Adipocyte (in vitro differentiated cells): ENCODE measurements at regions not wholly inside any gene's neighbourhood (a gene's known extent, or its start where the extent isn't known, plus 50 kb on each side); places are given as distances from the start of the nearest gene placed in this dataset.

Source experiments
- DNase-seq: peaks from one replicate; pipeline ENCODE4 v3.0.0-alpha.2; 2015; ENCODE audit warnings: low read depth
- H3K27me3 ChIP-seq: replicated peaks from 2 replicates; pipeline ENCODE4 v1.7.0; 2013; ENCODE audit warnings: mild to moderate bottlenecking, low read length, moderate library complexity; ENCODE audit not compliant: control insufficient read depth, insufficient read depth
- H3K36me3 ChIP-seq: 2 replicates; pipeline ENCODE4 v1.7.0; 2013; ENCODE audit warnings: low read length, mild to moderate bottlenecking, moderate library complexity; ENCODE audit not compliant: control insufficient read depth, insufficient read depth, severe bottlenecking
- H3K4me1 ChIP-seq: 2 replicates; pipeline ENCODE4 v1.7.0; 2013; ENCODE audit warnings: mild to moderate bottlenecking, low read length, moderate library complexity; ENCODE audit not compliant: control insufficient read depth, insufficient read depth
- H3K4me3 ChIP-seq: 2 replicates; pipeline ENCODE4 v1.7.0; 2013; ENCODE audit warnings: mild to moderate bottlenecking, low read length, moderate library complexity
- H3K9ac ChIP-seq: 2 replicates; pipeline ENCODE4 v1.7.0; 2013; ENCODE audit warnings: mild to moderate bottlenecking, low read length, moderate library complexity
- H3K9me3 ChIP-seq: 2 replicates; pipeline ENCODE4 v1.7.0; 2013; ENCODE audit warnings: mild to moderate bottlenecking, low read length, moderate library complexity; ENCODE audit not compliant: control insufficient read depth

DNA sequence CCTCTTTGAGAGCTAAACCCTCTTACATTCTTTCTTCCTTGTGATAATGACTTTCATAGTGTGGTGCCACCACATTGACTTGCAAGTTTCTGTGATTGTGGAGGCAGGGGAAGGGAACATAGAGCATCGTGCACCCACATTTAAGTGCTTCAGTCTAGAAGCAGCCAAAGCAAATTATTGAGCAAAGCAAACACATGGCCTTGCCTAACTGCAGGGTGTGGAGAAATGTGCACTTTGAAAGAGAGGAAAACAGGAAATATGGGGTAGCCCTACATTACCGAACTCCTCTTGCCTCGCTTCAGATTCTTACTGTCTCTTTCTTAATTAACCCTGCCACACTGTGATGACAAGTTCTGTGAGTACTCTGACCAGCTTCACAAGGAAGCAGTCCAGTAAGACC, 814.6 kb downstream of the SLC4A3 start:
- Histone ChIP-seq H3K4me1 (peaks cover 9% of the 10 kb centered on the region), H3K9me3 (no peaks in the 10 kb centered on the region), H3K27me3 (no peaks in the 10 kb centered on the region), H3K4me3 (no peak overlapping the region), H3K36me3 (no peaks in the 10 kb centered on the region), H3K9ac (no peak overlapping the region)
- DNase-seq: no peak

DNA sequence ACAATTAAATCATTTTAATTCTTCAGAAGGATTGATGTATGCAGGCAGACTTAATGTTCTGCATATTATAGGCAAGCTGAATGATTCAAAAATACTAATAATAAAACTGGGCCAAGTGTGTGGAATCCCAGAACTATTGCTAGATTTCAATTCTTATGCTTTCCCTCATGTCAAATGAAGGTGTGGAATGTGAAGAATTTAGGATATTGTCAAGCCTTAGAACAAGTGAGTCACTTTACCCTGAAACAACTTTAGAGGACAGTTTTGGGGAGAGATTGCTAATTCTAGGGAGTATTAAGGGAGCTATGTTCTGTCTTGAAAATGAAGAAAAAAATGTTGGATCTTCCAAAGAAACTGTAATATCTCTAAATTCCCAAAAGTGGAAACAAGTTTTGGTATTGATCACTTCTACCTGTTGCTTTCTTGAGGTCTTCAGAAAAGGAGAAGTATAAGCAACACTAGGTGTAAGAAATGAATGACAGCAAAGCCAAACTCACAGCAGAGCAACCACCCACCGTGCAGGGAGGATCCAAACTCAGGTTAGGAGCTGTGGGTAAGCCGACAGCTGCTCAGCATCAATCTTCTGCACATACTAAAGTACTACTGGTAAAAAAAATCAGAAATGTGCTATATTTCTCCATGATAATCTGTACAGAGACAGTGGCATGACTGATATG, 818.1 kb downstream of the SLC4A3 start:
- H3K27me3 ChIP-seq: no peaks in the 10 kb centered on the region
- H3K36me3 ChIP-seq: no peaks in the 10 kb centered on the region
- H3K4me3 ChIP-seq: no peak overlapping the region
- H3K9me3 ChIP-seq: no peaks in the 10 kb centered on the region
- H3K4me1 ChIP-seq: peaks cover 11% of the 10 kb centered on the region
- peak; percentile 26 for DNase-seq
- H3K9ac ChIP-seq: peak overlapping the region; percentile 73

DNA sequence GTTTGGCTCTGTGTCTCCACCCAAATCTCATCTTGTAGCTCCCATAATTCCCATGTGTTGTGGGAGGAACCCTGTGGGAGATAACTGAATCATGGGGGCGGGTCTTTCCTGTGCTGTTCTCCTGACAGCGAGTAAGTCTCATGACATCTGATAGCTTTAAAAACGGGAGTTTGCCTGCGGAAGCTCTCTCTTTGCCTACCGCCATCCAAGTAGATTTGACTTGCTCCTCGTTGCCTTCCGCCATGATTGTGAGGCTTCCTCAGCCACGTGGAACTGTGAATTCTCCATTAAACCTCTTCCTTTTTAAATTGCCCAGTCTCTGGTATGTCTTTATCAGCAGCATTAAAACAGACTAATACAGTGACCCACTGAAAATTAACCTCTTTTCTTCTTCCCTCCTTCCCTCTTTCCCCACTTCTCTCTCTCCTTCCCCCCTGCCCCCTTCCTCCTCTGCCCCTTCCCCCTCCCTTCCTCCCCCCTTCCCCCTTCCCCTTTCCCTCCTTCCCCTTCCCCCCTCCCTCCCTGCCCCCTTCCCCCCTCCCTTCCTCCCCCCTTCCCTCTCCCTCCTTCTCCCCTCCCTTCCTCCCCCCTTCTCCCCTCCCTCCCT, 818.8 kb downstream of the SLC4A3 start:
- H3K36me3 ChIP-seq: no peaks in the 10 kb centered on the region
- H3K4me1 ChIP-seq: peaks cover 14% of the 10 kb centered on the region
- no peak for DNase-seq
- H3K9ac ChIP-seq: peak overlapping the region; percentile 73
- no peak overlapping the region for H3K4me3 ChIP-seq
- H3K27me3 ChIP-seq: no peaks in the 10 kb centered on the region
- no peaks in the 10 kb centered on the region for H3K9me3 ChIP-seq

DNA sequence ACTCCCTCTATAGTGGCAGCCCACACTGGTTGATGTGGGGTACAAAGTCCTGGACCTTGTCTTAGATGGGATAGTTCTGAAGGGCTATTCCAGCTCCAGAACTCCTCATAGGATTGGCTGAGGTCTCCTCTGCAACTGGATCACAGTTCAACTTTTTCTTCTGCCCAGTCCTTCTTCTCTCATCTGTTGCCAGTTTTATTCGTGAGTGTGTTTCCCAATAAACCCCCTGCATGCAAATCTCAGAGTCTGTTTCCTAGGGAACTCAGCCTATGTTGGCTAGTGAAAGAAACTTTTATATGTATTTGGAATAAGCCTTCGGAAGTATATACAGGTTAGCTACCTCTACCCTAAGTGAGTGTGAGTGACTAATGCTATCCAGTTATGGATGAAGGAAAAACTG, 823.4 kb downstream of the SLC4A3 start:
- no peak for DNase-seq
- no peaks in the 10 kb centered on the region for H3K27me3 ChIP-seq
- peaks cover 8% of the 10 kb centered on the region for H3K4me1 ChIP-seq
- H3K4me3 ChIP-seq: no peak overlapping the region
- H3K36me3 ChIP-seq: no peaks in the 10 kb centered on the region
- no peaks in the 10 kb centered on the region for H3K9me3 ChIP-seq
- no peak overlapping the region for H3K9ac ChIP-seq

DNA sequence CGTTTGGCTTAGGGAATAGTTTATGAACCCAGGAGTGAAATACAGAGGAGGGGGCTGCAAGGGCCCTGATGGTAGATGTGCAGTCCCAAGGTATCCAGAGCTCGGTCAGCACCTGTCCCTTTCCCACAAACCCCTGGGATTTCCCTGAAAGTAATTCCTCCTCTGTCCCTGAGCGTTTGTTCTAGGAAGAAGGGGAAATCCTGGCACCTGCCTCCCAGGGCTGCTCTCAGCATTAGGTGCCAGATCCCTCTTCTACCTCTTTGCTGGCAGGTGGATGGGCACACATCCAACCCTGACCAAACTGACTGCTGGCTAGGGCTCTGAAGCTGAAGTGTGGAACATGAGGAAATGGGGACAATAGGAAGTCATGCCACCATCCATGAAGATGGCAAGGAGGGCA, 824.0 kb downstream of the SLC4A3 start:
- no peak overlapping the region for H3K9ac ChIP-seq
- H3K27me3 ChIP-seq: no peaks in the 10 kb centered on the region
- no peaks in the 10 kb centered on the region for H3K36me3 ChIP-seq
- H3K4me3 ChIP-seq: no peak overlapping the region
- H3K9me3 ChIP-seq: no peaks in the 10 kb centered on the region
- no peak for DNase-seq
- H3K4me1 ChIP-seq: peaks cover 7% of the 10 kb centered on the region

DNA sequence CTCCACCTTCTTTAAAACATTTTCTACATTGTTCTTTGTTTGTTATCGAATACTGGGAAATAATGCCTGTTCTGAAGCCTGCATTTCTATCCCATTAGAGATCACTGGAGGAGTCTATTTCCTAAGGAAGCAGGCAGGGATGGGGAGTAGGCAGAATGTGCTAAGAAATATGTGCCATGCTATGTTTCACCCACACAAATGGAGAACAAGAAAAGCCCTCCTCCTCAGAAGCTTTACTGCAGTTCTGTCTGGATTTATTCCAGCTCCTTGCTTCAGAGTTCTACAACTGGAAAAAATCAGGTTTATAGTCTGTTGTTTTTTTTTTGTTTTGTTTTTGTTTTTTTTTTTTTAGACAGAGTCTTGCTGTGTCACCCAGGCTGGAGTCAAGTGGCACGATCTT, 825.1 kb downstream of the SLC4A3 start:
- Histone ChIP-seq H3K36me3 (no peaks in the 10 kb centered on the region), H3K9ac (no peak overlapping the region), H3K27me3 (no peaks in the 10 kb centered on the region), H3K9me3 (no peaks in the 10 kb centered on the region), H3K4me3 (no peak overlapping the region), H3K4me1 (peaks cover 7% of the 10 kb centered on the region)
- peak; percentile 64 for DNase-seq

DNA sequence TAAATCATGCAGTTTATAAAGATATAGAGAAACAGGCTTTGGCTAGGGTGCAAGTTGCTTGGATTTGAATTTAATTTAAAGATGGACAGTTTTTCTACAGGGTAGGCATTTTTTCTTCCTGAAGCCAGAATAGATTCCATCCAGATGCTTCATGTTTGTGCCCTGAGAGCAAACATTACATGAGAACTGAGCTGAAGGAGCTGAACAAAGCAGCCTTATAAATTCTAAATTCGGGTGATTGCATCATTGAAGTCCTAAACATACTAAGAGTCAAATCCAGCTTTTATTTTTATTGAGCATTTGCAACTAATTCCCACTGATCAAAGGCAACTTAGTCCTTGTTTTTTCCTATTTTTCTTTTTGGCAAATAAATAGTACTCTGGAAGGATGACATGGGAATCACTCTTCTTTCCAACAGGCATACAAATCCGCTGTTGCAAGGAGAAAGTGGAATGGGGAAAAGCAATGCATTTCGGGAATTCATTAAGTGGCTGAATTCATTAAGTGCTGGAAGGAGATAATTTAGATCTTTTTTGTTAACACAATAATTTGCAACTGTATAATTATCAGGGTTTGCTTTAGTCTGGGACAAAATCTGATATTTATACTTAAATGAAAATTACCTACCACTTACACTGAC, 828.0 kb downstream of the SLC4A3 start:
- DNase-seq: peak; percentile 89
- no peak overlapping the region for H3K4me3 ChIP-seq
- H3K27me3 ChIP-seq: no peaks in the 10 kb centered on the region
- H3K9ac ChIP-seq: no peak overlapping the region
- no peaks in the 10 kb centered on the region for H3K36me3 ChIP-seq
- H3K4me1 ChIP-seq: peaks cover 6% of the 10 kb centered on the region
- no peaks in the 10 kb centered on the region for H3K9me3 ChIP-seq

DNA sequence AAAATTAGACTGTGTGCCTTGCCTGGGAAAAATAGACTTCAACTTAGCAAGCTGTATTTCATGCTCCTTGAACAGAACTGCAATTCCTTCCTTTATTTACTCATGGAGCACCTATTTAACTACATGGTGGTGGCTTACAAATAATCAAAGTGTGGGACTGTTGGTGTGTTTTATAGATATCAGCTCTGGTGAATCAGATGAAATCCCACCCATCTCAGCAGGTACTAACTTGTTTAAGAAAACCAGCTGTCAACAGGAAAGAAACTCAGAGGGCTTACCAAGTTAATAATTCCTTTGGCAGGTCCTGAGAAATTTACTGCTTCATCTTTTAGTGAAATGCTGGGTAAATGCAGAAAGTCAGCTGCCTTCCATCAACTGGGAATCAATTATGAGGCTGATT, 830.6 kb downstream of the SLC4A3 start:
- H3K9ac ChIP-seq: no peak overlapping the region
- no peak overlapping the region for H3K4me3 ChIP-seq
- H3K9me3 ChIP-seq: no peaks in the 10 kb centered on the region
- peaks cover 6% of the 10 kb centered on the region for H3K4me1 ChIP-seq
- no peaks in the 10 kb centered on the region for H3K27me3 ChIP-seq
- H3K36me3 ChIP-seq: no peaks in the 10 kb centered on the region
- DNase-seq: no peak

DNA sequence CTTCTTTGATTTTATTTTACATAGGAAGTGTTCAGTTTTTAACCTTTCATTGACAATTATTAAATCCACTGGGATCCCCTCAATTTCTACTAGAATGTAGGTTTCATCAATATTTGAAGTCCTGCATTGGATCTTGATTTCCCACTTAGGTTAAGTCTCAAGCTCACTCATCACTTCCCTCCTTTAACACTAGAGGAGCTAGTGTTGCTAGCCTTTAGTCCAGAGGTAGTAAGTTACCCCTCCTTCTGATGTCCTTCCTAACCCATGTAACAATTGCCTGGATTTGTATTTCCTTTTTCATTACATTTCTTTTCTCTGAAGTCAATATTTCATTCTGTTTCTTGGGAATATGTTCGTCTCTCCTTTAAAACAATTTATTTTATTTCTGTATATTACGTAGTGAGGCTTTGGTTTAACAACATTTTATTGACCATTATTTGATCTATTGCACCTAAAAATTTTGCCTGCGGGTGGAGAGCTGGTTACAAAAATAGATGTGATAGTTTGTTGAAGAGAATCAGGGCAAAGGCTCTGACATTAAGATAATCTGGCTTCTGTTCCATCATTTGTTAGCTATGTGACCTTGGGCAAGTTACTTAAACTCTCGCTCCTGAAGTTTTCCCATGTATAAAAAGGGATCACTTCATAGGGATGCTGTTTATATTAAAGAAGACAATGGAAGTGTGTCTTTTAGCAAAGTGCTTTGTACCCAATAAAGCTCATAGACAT, 833.0 kb downstream of the SLC4A3 start:
- Histone ChIP-seq H3K9ac (no peak overlapping the region), H3K9me3 (no peaks in the 10 kb centered on the region), H3K27me3 (no peaks in the 10 kb centered on the region), H3K36me3 (no peaks in the 10 kb centered on the region), H3K4me3 (no peak overlapping the region), H3K4me1 (peaks cover 6% of the 10 kb centered on the region)
- no peak for DNase-seq

DNA sequence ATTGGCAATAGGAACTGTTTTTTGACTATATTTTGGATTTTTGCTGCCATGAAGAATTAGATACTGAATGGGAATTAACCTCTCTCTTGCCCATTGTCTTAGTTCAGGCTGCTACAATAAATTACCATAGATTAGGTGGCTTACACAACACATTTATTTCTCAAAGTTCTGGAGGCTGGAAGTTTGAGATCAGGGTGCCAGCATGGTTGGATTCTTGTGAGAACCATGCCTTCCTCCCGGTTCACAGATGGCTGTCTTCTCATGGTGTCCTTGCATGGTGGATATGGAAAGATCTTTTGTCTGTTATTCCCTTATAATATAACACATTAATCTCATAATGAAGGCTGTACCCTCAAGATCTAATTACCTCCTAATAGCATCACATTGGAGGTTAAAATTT, 836.4 kb downstream of the SLC4A3 start:
- DNase-seq: no peak
- Histone ChIP-seq H3K9me3 (no peaks in the 10 kb centered on the region), H3K4me3 (no peak overlapping the region)

DNA sequence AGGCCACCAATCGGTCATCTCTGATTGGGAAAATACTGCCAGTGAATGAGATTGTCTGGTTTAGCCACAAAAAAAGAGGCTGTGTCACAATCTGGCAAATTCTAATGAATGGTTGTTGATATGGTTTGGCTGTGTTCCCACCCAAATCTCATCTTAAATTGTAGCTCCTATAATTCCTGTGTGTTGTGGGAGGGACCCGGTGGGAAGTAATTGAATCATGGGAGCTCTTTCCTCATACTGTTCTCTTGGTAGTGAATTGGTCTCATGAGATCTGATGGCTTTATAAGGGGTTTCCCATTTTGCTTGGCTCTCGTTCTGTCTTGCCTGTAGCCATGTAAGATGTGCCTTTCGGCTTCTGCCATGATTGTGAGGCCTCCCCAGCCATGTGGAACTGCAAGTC, 838.3 kb downstream of the SLC4A3 start:
- H3K4me3 ChIP-seq: no peak overlapping the region
- H3K9me3 ChIP-seq: no peaks in the 10 kb centered on the region
- no peaks in the 10 kb centered on the region for H3K36me3 ChIP-seq
- H3K9ac ChIP-seq: no peak overlapping the region
- DNase-seq: no peak
- peaks cover 13% of the 10 kb centered on the region for H3K4me1 ChIP-seq
- H3K27me3 ChIP-seq: no peaks in the 10 kb centered on the region

More for the DNA sequence above, 836.4 kb downstream of the SLC4A3 start:
- no peaks in the 10 kb centered on the region for H3K27me3 ChIP-seq
- no peaks in the 10 kb centered on the region for H3K36me3 ChIP-seq
- peaks cover 10% of the 10 kb centered on the region for H3K4me1 ChIP-seq
- H3K9ac ChIP-seq: no peak overlapping the region
